ENCODE measurements at regions not wholly inside any gene's neighbourhood (a gene's known extent, or its start where the extent isn't known, plus 50 kb on each side); places are given as distances from the start of the nearest gene placed in this dataset.

DNA sequence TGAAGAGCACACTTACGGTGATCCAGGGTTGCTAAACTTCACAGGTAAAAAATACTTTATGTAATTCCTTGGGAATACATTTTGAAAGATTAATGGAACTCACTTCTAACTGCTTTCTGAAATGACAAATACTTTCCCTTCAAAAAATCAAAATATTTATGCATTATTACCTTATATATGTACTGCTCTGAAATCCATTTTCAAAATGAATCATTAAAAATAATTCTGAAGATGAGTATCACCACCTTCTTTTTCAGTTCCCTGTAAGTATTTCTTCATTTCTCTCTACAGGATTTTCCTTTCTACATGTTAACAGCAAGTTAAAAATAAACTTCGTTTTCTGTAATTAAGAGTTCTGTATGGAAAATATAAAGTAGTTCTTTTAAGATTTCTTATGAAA is 428.6 kb downstream of the TMA16 start:
- in situ Hi-C loops (cut with HindIII; ENCODE audit: low sequenced_read_pairs), result no loop called here
- TF ChIP-seq, protein P1, sequence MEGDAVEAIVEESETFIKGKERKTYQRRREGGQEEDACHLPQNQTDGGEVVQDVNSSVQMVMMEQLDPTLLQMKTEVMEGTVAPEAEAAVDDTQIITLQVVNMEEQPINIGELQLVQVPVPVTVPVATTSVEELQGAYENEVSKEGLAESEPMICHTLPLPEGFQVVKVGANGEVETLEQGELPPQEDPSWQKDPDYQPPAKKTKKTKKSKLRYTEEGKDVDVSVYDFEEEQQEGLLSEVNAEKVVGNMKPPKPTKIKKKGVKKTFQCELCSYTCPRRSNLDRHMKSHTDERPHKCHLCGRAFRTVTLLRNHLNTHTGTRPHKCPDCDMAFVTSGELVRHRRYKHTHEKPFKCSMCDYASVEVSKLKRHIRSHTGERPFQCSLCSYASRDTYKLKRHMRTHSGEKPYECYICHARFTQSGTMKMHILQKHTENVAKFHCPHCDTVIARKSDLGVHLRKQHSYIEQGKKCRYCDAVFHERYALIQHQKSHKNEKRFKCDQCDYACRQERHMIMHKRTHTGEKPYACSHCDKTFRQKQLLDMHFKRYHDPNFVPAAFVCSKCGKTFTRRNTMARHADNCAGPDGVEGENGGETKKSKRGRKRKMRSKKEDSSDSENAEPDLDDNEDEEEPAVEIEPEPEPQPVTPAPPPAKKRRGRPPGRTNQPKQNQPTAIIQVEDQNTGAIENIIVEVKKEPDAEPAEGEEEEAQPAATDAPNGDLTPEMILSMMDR (IDR thresholded peaks at IDR 0.05; ENCODE audit: low read depth, low read length), result no peak
- no peak overlapping the region for H3K4me3 ChIP-seq (ENCODE audit: low read depth, low read length)
- DNase-seq (ENCODE audit: low read depth, low spot score), result no peak

DNA sequence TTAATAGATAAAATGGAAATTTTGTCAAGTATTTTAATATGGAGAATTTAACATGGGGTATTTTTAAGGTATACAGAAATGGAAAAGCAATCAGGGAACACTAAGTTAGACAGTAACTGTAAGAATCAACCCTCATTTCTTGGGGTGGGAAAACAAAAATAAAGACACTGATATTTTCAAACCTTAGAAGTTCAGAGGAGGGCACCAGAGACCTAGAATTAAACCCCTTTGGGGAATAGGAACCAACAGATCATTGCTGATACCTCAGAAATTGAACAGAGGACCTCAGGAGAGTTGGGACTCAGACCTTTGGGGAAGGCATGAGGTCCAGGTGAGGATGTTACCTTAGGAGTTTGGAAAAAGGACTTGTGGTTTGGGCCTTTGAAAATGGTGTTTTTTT is 435.6 kb downstream of the TMA16 start:
- no peak for DNase-seq (ENCODE audit: low read depth, low spot score)
- H3K4me3 ChIP-seq (ENCODE audit: low read depth, low read length), result no peak overlapping the region
- in situ Hi-C loops (cut with HindIII; ENCODE audit: low sequenced_read_pairs), result no loop called here
- TF ChIP-seq, protein P1 (IDR thresholded peaks at IDR 0.05; ENCODE audit: low read depth, low read length), result no peak

DNA sequence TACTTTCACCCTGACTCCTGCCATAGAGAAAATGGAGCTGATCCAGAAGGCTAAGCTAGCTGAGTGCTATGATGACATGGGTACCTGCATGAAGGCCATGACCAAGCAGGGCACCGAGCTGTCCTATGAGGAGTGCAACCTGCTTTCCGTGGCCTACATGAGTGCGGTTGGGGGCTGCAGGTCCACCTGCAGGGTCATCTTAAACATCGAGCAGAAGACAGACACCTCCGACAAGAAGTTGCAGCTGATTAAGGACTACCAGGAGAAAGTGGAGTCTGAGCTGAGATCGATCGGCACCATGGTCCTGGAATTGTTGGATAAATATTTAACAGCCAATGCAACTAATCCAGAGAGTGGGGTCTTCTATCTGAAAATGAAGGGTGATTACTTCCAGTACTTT is 438.0 kb downstream of the TMA16 start:
- DNase-seq (ENCODE audit: low read depth, low spot score), result no peak
- in situ Hi-C loops (cut with HindIII; ENCODE audit: low sequenced_read_pairs), result no loop called here
- H3K4me3 ChIP-seq (ENCODE audit: low read depth, low read length), result no peak overlapping the region
- TF ChIP-seq, protein P1 (IDR thresholded peaks at IDR 0.05; ENCODE audit: low read depth, low read length), result no peak

DNA sequence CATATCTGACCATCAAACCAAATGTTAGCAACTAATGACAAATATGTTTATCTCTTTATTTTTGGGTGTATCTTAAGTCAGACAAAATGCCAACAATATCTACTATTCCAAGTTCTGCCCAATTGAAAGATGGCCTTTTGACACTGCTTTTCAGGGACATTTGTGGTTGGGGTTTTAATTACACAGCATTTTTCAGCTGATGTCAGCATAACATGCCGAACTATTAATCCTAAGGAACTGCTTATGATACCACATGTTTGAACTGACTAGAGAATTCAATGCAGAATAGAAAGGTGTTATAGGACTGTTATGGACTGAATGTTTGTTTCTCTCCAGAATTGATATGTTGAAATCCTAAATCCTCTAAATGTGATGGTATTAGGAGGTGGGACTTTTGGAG is 445.1 kb downstream of the TMA16 start:
- TF ChIP-seq, protein P1 (IDR thresholded peaks at IDR 0.05; ENCODE audit: low read depth, low read length), result no peak

DNA sequence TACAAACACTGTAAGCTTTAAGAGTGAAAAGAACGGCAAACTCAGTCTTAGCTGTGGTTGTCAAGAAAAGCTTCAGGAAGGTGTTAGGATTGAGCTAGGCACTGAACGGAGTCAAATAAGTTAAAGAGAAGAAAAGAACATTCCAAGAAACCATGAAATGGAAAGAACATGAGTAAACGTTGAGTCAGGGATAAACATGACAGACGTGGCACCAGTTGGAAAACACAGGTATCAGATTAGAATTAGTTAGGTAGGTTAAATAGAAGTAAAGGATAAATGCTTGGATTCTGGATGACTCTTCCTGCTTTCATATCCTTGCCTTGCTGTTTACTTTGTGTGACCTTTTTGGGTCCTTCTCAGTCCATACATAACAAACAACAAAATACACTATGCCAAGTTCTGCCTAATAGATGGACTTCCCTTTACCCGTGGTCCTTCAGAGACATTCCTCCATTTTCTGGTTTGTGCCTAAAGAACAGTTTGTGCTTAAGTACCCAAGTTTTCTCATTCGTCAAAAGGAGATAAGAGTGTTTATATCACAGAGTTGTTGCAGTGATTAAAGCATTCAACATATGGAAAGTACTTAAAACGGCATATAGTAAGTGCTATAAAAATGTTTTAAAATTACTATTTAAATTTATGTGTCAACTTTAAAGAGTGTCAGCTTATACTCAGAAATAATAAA is 446.9 kb downstream of the TMA16 start:
- in situ Hi-C loops (cut with HindIII; ENCODE audit: low sequenced_read_pairs), result no loop called here
- peak; percentile 34 for DNase-seq (ENCODE audit: low read depth, low spot score)
- H3K4me3 ChIP-seq (ENCODE audit: low read depth, low read length), result no peak overlapping the region
- TF ChIP-seq, protein P1 (IDR thresholded peaks at IDR 0.05; ENCODE audit: low read depth, low read length), result no peak

More for the DNA sequence above, 445.1 kb downstream of the TMA16 start:
- DNase-seq (ENCODE audit: low read depth, low spot score), result no peak
- in situ Hi-C loops (cut with HindIII; ENCODE audit: low sequenced_read_pairs), result no loop called here
- H3K4me3 ChIP-seq (ENCODE audit: low read depth, low read length), result no peak overlapping the region

DNA sequence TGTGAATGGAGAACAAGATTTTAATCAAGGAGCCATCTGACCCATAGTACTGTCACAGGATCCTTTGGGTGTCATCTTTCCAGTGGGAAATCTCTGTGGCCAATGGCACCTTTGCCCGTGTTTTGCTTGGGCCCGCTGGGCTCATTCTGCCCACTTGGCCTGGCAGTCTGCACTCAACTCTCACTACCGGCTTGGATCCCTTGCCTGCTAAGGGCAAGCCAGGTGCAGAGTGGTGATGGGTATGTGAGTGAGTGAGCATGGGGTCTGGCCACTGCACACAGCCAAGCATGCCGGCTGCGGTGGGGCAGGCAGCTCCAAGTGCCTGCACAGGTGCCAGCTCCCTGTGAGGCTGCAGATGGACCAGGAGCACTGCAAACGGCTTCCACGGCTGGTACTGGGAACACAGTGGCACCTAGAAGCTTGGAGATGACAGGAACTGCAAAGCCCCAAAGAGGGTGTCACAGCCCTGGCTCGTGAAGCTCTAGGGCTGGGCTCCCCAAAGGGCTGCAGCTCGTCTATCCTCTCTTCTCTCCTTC is 454.5 kb downstream of the TMA16 start:
- in situ Hi-C loops (cut with HindIII; ENCODE audit: low sequenced_read_pairs), result no loop called here
- TF ChIP-seq, protein P1 (IDR thresholded peaks at IDR 0.05; ENCODE audit: low read depth, low read length), result no peak
- H3K4me3 ChIP-seq (ENCODE audit: low read depth, low read length), result no peak overlapping the region
- no peak for DNase-seq (ENCODE audit: low read depth, low spot score)
